Tongue (tissue), 1 donor: ENCODE measurements at regions not wholly inside any gene's neighbourhood (a gene's known extent, or its start where the extent isn't known, plus 50 kb on each side); places are given as distances from the start of the nearest gene placed in this dataset.
A peak's percentile ranks its signal among the peaks of the same experiment; 100 is the strongest.

Experiments
- DNase-seq: peaks from one replicate; pipeline ENCODE4 v3.0.0-alpha.2; 2015

- peak; percentile 52 for DNase-seq
Observed at GRCh38 chr2:181189951-181190350, 209.5 kb downstream of the UBE2E3 start.

GRCh38 chr2:181190711-181191110 is 210.3 kb downstream of the UBE2E3 start:
- peak; percentile 40 for DNase-seq

- DNase-seq: no peak
Observed at GRCh38 chr2:181193550-181193949, 213.1 kb downstream of the UBE2E3 start.

GRCh38 chr2:181196401-181196800 is 216.0 kb downstream of the UBE2E3 start:
- no peak for DNase-seq

- no peak for DNase-seq
Observed at GRCh38 chr2:181197140-181197760, 216.8 kb downstream of the UBE2E3 start.

- DNase-seq: no peak
Observed at GRCh38 chr2:181198183-181198864, 217.9 kb downstream of the UBE2E3 start.

- DNase-seq: no peak
Observed at GRCh38 chr2:181203412-181203811, 223.0 kb downstream of the UBE2E3 start.

GRCh38 chr2:181203916-181204315 is 223.5 kb downstream of the UBE2E3 start:
- DNase-seq: no peak

- DNase-seq: no peak
Observed at GRCh38 chr2:181218401-181218821, 238.0 kb downstream of the UBE2E3 start.

- no peak for DNase-seq
Observed at GRCh38 chr2:181223234-181223633, 234.0 kb upstream of the ITGA4 start.

GRCh38 chr2:181224866-181225265 is 232.3 kb upstream of the ITGA4 start:
- DNase-seq: no peak

- DNase-seq: no peak
Observed at GRCh38 chr2:181228661-181229060, 228.5 kb upstream of the ITGA4 start.

GRCh38 chr2:181231151-181231550 is 226.0 kb upstream of the ITGA4 start:
- no peak for DNase-seq

- DNase-seq: no peak
Observed at GRCh38 chr2:181231886-181232621, 225.1 kb upstream of the ITGA4 start.

GRCh38 chr2:181234487-181234891 is 222.7 kb upstream of the ITGA4 start:
- DNase-seq: no peak

GRCh38 chr2:181235011-181235410 is 222.2 kb upstream of the ITGA4 start:
- DNase-seq: no peak

- DNase-seq: no peak
Observed at GRCh38 chr2:181235683-181236459, 221.3 kb upstream of the ITGA4 start.

- DNase-seq: no peak
Observed at GRCh38 chr2:181239201-181239799, 217.9 kb upstream of the ITGA4 start.

- no peak for DNase-seq
Observed at GRCh38 chr2:181240844-181241243, 216.3 kb upstream of the ITGA4 start.

- DNase-seq: no peak
Observed at GRCh38 chr2:181241366-181241765, 215.8 kb upstream of the ITGA4 start.

- DNase-seq: no peak
Observed at GRCh38 chr2:181241797-181242196, 215.4 kb upstream of the ITGA4 start.

GRCh38 chr2:181242262-181242661 is 214.9 kb upstream of the ITGA4 start:
- no peak for DNase-seq
